ENCODE measurements at regions not wholly inside any gene's neighbourhood (a gene's known extent, or its start where the extent isn't known, plus 50 kb on each side); places are given as distances from the start of the nearest gene placed in this dataset.

DNA sequence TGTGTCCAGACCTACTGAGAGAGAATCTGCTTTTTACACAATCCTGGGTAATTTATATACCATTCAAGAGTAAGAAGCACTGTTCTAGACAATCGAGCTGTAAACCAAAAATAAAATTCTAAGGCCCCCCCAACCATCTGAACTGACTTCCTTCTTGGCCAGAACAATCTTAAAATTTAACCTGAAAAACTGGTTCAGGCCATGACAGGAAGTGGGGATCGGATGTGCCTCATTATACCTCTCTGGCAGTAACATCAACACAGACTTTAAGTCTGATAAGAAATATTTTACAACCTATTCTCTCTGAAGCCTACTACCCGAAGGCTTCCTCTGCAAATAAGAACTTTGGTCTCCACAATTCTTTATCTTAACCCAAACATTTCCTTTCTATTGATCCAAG lies 75.2 kb upstream of the KIF5B start:
- intact Hi-C loops (cut with DNase I), result no loop called here
- Histone ChIP-seq H3K4me1 (peaks cover 3% of the 10 kb centered on the region), H3K27me3 (no peaks in the 10 kb centered on the region), H3K27ac (peak overlapping the region; percentile 22), H3K4me3 (no peak overlapping the region), H3K9me3 (no peaks in the 10 kb centered on the region), H3K36me3 (no peaks in the 10 kb centered on the region), H3K9ac (ENCODE audit: low read depth in 2 of 2, low read length in 2 of 2) (peak overlapping the region in 1 of 2 donors; percentile 46)
- TF ChIP-seq, protein P1, sequence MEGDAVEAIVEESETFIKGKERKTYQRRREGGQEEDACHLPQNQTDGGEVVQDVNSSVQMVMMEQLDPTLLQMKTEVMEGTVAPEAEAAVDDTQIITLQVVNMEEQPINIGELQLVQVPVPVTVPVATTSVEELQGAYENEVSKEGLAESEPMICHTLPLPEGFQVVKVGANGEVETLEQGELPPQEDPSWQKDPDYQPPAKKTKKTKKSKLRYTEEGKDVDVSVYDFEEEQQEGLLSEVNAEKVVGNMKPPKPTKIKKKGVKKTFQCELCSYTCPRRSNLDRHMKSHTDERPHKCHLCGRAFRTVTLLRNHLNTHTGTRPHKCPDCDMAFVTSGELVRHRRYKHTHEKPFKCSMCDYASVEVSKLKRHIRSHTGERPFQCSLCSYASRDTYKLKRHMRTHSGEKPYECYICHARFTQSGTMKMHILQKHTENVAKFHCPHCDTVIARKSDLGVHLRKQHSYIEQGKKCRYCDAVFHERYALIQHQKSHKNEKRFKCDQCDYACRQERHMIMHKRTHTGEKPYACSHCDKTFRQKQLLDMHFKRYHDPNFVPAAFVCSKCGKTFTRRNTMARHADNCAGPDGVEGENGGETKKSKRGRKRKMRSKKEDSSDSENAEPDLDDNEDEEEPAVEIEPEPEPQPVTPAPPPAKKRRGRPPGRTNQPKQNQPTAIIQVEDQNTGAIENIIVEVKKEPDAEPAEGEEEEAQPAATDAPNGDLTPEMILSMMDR (IDR thresholded peaks at IDR 0.05), result no peak
- peak; percentile 62 for DNase-seq

DNA sequence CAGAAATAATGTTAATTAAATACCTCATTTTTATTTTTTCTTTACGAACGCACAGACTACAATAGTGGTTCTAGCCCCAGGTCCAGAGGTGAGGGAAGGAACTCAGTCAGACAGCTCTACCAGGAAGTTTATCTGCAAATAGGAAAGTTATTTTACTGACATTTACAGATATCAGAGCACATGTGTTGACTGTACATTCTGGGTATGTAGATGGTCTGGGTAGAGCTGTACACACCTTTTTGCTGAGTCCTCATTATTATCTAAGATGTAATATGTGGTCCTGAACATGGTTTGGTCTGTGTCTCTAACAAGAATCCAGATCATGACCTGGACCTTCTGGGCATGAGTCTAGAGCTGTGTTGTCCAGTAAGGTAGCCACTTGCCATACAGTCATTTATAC lies 74.6 kb upstream of the KIF5B start:
- Histone ChIP-seq H3K27me3 (no peaks in the 10 kb centered on the region), H3K27ac (peak overlapping the region; percentile 22), H3K9me3 (no peaks in the 10 kb centered on the region), H3K4me1 (peaks cover 3% of the 10 kb centered on the region), H3K9ac (ENCODE audit: low read depth in 2 of 2, low read length in 2 of 2) (peak overlapping the region in 1 of 2 donors; percentile 46), H3K4me3 (no peak overlapping the region), H3K36me3 (no peaks in the 10 kb centered on the region)
- TF ChIP-seq, protein P1 (IDR thresholded peaks at IDR 0.05), result no peak
- DNase-seq, result no peak
- intact Hi-C loops (cut with DNase I), result no loop called here

DNA sequence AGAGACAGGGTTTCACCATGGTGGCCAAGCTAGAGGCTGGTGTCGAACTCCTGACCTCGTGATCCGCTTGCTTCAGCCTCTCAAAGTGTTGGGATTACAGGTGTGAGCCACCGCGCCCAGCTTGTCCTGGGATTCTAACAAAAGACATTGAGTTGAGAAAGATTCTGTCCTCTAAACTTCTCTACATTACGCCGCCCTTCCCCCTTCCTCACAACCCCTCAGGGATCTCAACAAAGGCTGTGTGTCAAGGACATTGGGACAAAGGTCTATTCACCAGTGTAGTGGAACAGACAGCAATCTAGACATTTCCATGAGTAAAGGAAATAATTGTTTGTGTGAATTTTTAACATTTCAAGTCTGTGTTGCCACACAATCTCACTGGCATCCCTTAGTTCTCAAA lies 68.8 kb upstream of the KIF5B start:
- H3K4me1 ChIP-seq, result no peaks in the 10 kb centered on the region
- H3K27me3 ChIP-seq, result no peaks in the 10 kb centered on the region
- no peak for DNase-seq
- no peak overlapping the region for H3K9ac ChIP-seq (ENCODE audit: low read depth in 2 of 2, low read length in 2 of 2)
- H3K27ac ChIP-seq, result no peak overlapping the region
- no peaks in the 10 kb centered on the region for H3K36me3 ChIP-seq
- intact Hi-C loops (cut with DNase I), result no loop called here
- no peak overlapping the region for H3K4me3 ChIP-seq
- TF ChIP-seq, protein P1 (IDR thresholded peaks at IDR 0.05), result no peak
- no peaks in the 10 kb centered on the region for H3K9me3 ChIP-seq

DNA sequence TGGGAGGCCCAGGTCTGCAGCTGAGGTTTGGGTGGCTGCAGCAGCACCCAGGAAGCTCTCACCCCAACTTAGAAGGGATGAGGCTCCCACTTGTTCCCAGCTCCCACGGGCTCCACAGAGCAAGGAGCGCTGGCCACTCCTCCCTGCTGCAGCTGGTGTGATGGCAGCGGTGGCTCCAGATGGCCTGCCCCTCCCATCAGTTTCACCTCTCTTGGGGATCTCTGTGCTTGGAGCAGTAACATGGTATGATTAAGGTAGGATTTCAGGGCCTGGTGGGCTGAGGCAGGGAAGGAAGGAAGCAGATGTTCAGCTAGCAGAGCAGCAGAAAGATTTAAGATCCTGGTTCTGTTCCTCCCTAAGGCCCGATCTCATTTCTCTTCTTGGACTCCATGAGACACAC lies 66.8 kb upstream of the KIF5B start:
- no peak for DNase-seq
- Histone ChIP-seq H3K4me1 (no peaks in the 10 kb centered on the region), H3K27ac (no peak overlapping the region), H3K9me3 (no peaks in the 10 kb centered on the region), H3K36me3 (no peaks in the 10 kb centered on the region), H3K27me3 (no peaks in the 10 kb centered on the region), H3K4me3 (no peak overlapping the region), H3K9ac (ENCODE audit: low read depth in 2 of 2, low read length in 2 of 2) (no peak overlapping the region)
- TF ChIP-seq, protein P1 (IDR thresholded peaks at IDR 0.05), result no peak
- intact Hi-C loops (cut with DNase I), result no loop called here

DNA sequence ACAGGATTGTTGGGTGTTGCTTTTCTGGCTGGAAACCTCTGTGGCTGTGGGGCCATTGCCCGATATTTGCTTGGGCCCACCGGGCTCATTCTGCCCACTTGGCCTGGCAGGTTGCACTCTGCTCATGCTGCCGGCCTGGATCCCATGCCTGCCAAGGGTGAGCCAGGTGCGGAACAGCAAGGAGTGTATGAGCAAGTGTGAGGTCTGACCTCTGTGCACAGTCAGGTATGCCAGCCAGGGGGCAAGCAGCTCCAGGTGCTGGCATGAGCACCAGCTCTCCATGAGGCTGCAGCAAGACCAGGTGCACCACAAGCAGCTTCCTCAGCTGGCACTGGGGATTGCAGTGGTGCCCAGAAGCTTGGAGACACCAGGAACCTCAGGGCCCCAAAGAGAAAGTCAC lies 65.4 kb upstream of the KIF5B start:
- TF ChIP-seq, protein P1 (IDR thresholded peaks at IDR 0.05), result no peak

DNA sequence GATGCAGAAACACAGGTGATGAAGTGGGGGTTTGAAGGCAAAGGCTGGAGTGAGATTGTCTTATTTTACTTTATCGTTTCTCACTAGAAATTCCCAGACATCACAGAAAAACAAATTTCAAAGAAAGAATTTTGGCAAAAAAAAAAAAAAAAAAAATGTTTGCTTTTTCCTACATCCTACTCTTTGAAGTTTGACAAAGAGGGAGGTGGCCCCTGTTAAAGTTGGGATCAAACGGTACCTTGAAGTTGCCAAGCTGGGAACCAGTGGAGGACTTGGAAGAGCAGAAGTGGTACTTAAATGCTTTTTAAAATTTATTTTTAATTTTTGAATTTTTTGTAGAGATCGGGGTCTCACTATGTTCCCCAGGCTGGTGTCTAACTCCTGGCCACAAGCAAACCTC lies 63.9 kb upstream of the KIF5B start:
- Histone ChIP-seq H3K27me3 (no peaks in the 10 kb centered on the region), H3K27ac (no peak overlapping the region), H3K4me1 (no peaks in the 10 kb centered on the region), H3K9me3 (no peaks in the 10 kb centered on the region), H3K4me3 (no peak overlapping the region), H3K9ac (ENCODE audit: low read depth in 2 of 2, low read length in 2 of 2) (no peak overlapping the region), H3K36me3 (no peaks in the 10 kb centered on the region)
- intact Hi-C loops (cut with DNase I), result no loop called here
- no peak for DNase-seq
- TF ChIP-seq, protein P1 (IDR thresholded peaks at IDR 0.05), result no peak

More for the DNA sequence above, 65.4 kb upstream of the KIF5B start:
- no peak for DNase-seq
- H3K4me3 ChIP-seq, result no peak overlapping the region
- no peak overlapping the region for H3K27ac ChIP-seq
- no peaks in the 10 kb centered on the region for H3K4me1 ChIP-seq
- no peaks in the 10 kb centered on the region for H3K36me3 ChIP-seq
- no peak overlapping the region for H3K9ac ChIP-seq (ENCODE audit: low read depth in 2 of 2, low read length in 2 of 2)
- H3K9me3 ChIP-seq, result no peaks in the 10 kb centered on the region
- no peaks in the 10 kb centered on the region for H3K27me3 ChIP-seq
- intact Hi-C loops (cut with DNase I), result no loop called here

Measured in colonic mucosa (tissue), 4 donors.